Right renal cortex interstitium (tissue), 3 donors: ENCODE measurements at regions not wholly inside any gene's neighbourhood (a gene's known extent, or its start where the extent isn't known, plus 50 kb on each side); places are given as distances from the start of the nearest gene placed in this dataset.

Source experiments
- DNase-seq, 3 donors: peaks; one replicate each; pipeline ENCODE4 v3.0.0-alpha.2; 2013; ENCODE audit warnings: low read depth in 3 of 3, low spot score in 2 of 3

GRCh38 chr5:3654515-3654914, 58.9 kb downstream of the IRX1 start:
- DNase-seq, result no peak

GRCh38 chr5:3656803-3657202, 61.2 kb downstream of the IRX1 start:
- no peak for DNase-seq

GRCh38 chr5:3657364-3658022, 61.9 kb downstream of the IRX1 start:
- no peak for DNase-seq

- no peak for DNase-seq
Measured at GRCh38 chr5:3658929-3659328, 63.3 kb downstream of the IRX1 start.

DNA sequence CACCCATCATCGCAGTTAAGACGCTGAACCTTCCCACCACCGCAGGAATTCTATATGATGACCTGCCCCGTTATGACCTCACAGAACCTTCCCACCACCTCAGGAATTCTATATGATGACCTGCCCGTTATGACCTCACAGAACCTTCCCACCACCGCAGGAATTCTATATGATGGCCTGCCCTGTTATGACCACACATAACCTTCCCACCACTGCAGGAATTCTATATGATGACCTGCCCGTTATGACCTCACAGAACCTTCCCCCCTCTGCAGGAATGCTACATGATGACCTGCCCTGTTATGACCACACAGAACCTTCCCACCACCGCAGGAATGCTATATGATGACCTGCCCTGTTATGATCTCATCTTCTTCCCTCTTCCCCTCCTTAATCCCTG, 64.3 kb downstream of the IRX1 start:
- no peak for DNase-seq

GRCh38 chr5:3660630-3661029, 65.0 kb downstream of the IRX1 start:
- no peak for DNase-seq

DNA sequence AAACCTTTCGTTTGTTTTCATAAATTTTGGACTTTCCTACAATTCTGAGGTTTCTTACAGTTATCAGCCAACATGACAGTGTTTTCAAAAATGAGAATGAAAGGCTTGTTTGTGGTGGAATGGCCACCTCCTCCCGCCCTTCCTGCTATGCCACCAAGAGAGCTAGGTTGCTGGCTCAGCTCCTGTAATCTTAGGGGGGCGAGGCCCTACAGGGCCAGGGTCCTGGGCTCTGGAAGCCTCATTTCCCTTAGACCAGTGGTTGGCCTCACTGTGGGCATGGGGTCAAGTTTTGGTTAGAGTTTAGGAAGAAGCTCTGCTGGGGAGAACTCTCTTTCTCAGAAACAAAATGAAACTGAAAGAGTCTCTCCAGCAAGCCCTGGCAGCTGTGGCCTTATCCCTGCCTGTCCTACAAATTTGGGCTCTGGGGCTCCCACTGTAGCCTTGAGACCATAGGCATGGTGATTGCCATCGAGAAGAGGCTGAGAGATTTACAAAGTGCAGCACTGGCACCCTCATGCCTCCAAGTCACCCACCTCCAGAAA, 66.2 kb downstream of the IRX1 start:
- no peak for DNase-seq

DNA sequence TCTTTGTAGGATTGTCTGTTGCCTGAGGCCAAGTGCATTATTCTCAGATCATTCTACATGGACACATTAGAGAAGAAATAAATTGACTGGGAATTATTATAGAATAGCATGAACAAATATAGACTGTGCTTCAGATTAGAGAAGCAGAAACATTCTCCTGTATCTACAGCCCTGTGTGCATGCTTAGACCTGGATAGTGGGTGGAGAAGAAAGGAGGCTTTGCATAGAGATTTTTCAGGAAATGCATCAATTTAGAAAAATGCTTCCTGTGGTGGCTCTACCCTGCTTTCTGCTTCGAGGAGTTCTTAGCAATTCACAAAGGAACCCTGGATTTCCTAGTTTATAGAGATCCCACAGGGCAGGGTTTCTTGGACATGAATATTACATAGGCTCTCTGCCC, 66.7 kb downstream of the IRX1 start:
- no peak for DNase-seq

DNA sequence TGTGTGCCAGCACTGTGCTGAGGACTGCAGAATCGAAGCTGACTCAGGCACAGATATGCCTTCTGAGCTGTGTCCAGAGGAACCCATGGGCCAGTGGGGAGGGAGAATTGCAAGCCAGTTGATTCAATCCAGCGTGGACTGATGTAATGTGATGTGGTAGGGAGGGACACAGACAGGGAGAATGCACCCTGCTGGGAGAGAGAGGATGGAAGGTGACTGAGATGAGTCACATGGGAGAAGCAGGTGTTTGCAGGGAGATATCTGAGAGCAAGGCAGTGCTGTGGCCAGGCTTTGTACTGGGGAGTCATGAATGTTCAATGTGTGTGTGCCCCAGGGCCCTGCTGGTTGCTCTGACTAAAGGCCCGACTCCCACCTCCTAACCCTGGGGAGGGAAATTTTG, 75.7 kb downstream of the IRX1 start:
- no peak for DNase-seq

- no peak for DNase-seq
Measured at GRCh38 chr5:3678801-3679200, 83.2 kb downstream of the IRX1 start.

DNA sequence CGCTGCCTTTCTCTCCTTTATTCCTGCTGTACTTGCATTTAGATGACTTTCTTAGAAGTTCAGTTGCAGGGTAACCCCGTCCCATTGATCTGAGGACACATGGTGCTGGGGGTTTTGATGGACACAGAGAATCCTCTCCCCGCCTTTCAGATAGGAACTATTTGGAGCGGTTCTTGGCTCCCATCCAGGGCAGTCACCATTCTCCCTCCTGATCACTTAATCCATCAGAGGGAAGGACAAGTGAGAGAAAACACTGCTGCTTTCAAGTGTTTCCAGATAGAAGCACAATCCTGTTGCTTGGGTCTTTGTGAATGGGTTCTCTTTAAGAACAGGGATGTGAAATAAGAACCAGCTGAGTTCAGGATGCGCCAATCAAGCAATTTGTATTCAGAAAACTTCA, 85.2 kb downstream of the IRX1 start:
- no peak for DNase-seq

- no peak for DNase-seq
Measured at GRCh38 chr5:3684118-3684517, 88.5 kb downstream of the IRX1 start.

GRCh38 chr5:3684771-3685354, 89.2 kb downstream of the IRX1 start:
- DNase-seq, result no peak

DNA sequence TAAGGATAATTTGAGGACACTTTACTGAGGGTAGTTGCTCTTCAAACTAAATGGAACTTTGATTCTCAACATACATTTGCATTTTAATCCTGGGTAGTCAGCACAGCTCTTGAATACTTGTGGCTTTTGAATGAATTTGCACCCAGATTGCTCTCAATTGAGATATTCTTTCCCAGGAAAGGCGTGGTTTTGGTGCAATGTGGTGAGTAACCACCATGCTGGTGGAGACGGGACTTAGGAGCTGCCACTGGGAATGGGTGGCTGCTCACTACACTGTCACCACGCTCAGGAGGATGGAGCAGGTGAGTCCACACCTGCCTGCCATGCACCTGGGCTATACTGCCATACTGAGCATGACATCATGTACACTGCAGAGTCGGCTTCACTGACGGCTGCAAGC, 99.2 kb downstream of the IRX1 start:
- no peak for DNase-seq

DNA sequence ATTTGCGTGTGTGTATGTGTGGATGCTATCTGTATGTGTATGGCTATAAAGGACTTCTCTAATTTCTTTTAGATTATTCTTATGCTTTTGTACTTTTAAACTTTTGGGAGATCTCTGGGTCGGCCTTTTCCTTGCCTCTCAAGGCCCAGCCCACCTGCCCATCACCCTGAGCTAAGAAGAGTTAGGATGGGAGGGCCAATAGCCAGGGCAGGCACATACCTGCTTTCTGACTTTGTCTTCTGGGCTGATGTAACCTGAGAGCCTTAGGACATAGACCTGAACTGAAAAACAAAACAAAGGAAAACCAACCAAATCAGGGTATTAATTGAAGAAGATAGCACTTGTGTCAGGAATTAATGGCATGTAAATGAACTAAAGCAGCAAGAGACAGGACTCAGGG, 100.2 kb downstream of the IRX1 start:
- no peak for DNase-seq

DNA sequence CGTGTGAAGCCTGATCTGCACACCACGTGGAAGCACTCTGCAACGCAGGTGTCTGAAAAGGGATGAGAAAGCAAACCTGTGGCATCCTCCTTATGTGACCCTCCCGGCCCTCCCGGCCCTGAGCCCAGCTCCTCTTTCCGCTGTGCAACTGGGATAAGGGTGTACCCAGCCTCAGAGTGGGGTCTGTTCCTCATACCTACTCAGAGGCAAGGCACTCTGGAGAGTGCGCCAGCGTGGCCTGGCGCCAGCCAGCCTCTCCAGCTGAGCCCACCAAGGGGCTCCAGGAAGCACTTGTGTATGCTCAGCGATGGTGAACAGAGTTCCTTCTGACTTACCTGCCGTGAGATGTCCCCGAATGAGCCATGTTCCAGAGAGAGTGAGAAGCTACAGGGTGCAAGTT, 102.8 kb downstream of the IRX1 start:
- no peak for DNase-seq

DNA sequence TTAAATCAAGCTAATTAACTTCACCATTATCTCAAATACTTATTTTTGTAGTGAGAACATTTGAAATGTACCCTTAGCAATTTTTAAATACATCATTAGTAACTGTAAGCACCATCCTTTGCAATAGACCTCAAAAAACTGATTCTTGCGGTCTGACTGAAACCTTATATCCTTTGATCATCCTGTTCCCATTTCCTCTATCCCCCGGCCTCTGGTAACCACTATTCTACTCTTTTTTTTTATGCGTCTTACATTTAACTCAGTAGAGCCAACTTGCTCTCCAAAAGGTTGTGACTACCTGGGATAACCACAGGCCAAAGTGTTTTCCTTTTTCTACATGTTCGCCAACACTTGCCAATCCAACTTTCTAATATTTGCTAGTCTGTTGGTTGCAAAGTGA, 106.1 kb downstream of the IRX1 start:
- no peak for DNase-seq

- no peak for DNase-seq
Measured at GRCh38 chr5:3704661-3705060, 109.0 kb downstream of the IRX1 start.

DNA sequence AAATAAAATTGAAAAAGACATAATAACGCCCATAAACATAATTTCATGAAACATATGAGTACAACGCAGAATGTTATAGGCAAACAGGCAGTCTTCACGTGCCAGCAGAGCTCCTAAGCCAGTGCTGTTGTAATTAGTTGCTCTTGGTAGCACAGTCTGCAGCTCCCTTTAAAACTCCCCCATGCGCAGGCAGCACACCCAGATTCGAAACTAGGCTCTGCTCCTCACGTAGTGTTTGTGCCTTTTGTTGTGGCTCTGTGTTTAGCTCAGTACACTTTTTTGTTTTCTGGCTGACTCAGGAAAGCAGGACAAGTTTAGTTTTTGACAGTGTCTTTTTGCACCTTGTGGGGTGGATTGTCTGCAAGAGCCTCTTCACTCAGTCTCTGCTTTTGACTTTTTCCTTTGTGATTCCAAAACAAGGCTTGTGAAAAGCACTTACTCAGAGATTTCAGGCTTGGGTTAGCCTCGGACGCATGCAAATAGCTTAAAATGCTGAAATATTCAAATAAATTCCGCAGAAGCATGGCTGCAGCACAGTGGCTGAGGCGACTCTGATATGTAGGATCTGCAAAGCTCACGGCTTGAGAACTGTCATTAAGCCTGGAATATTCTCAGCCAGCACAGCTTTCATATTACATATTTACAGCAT, 113.6 kb downstream of the IRX1 start:
- DNase-seq, result no peak

- DNase-seq, result no peak
Measured at GRCh38 chr5:3709717-3710348, 114.2 kb downstream of the IRX1 start.

DNA sequence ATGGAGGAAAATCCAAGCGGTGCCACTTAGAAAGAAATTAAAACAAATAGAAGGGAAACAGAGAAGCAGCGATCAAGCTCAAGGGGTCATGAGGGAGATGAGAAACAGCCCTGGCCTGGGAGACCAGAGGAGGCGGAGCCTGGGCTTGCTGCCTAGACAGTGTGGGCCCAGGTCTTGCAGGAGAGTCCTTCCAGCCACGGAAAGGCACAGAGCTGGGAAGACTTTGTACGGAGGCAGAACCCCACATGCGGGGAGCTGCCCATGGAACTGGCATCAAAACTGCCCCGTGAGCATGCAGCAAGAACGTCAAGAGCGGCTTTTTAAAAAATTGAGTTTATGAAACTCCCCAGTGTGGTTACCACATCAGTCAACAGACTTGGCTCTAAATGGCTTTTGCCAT, 119.4 kb downstream of the IRX1 start:
- no peak for DNase-seq

DNA sequence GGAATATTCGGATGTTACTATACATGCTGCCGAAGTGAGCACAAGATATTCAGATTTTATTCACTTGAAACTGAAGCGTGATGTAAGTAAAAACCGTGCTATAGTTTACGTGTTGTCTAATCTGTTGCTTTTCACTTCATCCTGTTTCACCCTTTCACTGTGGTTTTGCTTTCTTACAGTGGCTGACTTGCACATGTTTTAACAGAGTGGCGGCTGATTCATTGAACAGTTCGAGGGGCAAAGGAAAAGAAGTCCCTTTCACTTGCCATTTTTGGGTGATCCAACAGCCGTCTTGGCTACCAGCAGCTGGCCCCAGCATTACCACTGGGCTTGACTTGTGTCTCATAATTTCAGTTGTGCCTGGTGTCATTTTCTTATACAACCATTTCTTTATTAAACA, 134.0 kb downstream of the IRX1 start:
- no peak for DNase-seq
